ENCODE measurements at regions not wholly inside any gene's neighbourhood (a gene's known extent, or its start where the extent isn't known, plus 50 kb on each side); places are given as distances from the start of the nearest gene placed in this dataset.

DNA sequence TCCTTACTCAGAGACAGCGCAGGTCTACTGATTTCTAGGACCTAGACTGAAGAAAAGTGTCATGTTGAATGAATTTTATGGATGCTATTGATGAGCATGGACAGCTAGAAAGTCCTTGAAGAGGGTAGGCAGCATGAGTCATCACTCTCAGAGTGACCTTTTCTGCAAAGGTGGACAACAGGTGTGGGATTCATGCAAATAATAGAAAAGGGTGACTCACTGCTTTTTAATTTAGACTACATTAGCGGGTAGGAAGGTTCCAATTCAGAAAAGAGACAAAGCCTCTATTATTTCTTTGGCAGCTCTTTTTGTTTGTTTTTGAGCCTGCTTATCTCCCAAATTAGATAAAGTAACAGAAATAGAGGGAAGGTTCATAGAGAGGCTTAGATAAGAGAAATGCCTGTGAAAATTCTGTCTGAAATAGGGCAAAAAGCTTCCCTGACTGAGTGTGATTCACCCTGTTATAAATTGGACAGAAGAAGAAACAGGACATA, 191.4 kb downstream of the TENT5A start:
- TF ChIP-seq, protein P1, sequence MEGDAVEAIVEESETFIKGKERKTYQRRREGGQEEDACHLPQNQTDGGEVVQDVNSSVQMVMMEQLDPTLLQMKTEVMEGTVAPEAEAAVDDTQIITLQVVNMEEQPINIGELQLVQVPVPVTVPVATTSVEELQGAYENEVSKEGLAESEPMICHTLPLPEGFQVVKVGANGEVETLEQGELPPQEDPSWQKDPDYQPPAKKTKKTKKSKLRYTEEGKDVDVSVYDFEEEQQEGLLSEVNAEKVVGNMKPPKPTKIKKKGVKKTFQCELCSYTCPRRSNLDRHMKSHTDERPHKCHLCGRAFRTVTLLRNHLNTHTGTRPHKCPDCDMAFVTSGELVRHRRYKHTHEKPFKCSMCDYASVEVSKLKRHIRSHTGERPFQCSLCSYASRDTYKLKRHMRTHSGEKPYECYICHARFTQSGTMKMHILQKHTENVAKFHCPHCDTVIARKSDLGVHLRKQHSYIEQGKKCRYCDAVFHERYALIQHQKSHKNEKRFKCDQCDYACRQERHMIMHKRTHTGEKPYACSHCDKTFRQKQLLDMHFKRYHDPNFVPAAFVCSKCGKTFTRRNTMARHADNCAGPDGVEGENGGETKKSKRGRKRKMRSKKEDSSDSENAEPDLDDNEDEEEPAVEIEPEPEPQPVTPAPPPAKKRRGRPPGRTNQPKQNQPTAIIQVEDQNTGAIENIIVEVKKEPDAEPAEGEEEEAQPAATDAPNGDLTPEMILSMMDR (IDR thresholded peaks at IDR 0.05; ENCODE audit: insufficient read depth, low read length) = no peak
- TF ChIP-seq POLR2AphosphoS5 (IDR thresholded peaks at IDR 0.05; ENCODE audit: low read depth) (no peak), SPI1 (IDR thresholded peaks at IDR 0.05; ENCODE audit: borderline replicate concordance, low read depth) (no peak), GABPA (IDR thresholded peaks at IDR 0.05; ENCODE audit: low read depth) (no peak)
- TF ChIP-seq, protein P2, sequence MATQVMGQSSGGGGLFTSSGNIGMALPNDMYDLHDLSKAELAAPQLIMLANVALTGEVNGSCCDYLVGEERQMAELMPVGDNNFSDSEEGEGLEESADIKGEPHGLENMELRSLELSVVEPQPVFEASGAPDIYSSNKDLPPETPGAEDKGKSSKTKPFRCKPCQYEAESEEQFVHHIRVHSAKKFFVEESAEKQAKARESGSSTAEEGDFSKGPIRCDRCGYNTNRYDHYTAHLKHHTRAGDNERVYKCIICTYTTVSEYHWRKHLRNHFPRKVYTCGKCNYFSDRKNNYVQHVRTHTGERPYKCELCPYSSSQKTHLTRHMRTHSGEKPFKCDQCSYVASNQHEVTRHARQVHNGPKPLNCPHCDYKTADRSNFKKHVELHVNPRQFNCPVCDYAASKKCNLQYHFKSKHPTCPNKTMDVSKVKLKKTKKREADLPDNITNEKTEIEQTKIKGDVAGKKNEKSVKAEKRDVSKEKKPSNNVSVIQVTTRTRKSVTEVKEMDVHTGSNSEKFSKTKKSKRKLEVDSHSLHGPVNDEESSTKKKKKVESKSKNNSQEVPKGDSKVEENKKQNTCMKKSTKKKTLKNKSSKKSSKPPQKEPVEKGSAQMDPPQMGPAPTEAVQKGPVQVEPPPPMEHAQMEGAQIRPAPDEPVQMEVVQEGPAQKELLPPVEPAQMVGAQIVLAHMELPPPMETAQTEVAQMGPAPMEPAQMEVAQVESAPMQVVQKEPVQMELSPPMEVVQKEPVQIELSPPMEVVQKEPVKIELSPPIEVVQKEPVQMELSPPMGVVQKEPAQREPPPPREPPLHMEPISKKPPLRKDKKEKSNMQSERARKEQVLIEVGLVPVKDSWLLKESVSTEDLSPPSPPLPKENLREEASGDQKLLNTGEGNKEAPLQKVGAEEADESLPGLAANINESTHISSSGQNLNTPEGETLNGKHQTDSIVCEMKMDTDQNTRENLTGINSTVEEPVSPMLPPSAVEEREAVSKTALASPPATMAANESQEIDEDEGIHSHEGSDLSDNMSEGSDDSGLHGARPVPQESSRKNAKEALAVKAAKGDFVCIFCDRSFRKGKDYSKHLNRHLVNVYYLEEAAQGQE (IDR thresholded peaks at IDR 0.05; ENCODE audit: insufficient replicate concordance, low read depth) = no peak

Measured in HL-60 (cell line).